HUES64 (cell line): ENCODE measurements at regions not wholly inside any gene's neighbourhood (a gene's known extent, or its start where the extent isn't known, plus 50 kb on each side); places are given as distances from the start of the nearest gene placed in this dataset.

ENCODE experiments used
- H3K27ac ChIP-seq: 2 replicates; pipeline ENCODE4 v1.7.0; 2013; ENCODE audit warnings: low read depth, low read length, inconsistent platforms
- H3K27me3 ChIP-seq: 2 replicates; pipeline ENCODE4 v1.6.1; 2013; ENCODE audit warnings: mild to moderate bottlenecking, low read length; ENCODE audit not compliant: insufficient read depth
- H3K36me3 ChIP-seq: 2 replicates; pipeline ENCODE4 v1.6.1; 2013; ENCODE audit warnings: mild to moderate bottlenecking, low read length; ENCODE audit not compliant: insufficient read depth
- H3K4me1 ChIP-seq: 2 replicates; pipeline ENCODE4 v1.6.1; 2013; ENCODE audit warnings: mild to moderate bottlenecking, low read length, moderate library complexity; ENCODE audit not compliant: insufficient read depth
- H3K4me3 ChIP-seq: 2 replicates; pipeline ENCODE4 v1.5.1; 2013; ENCODE audit warnings: mild to moderate bottlenecking, low read length, moderate library complexity
- H3K9ac ChIP-seq: 2 replicates; pipeline ENCODE4 v1.6.1; 2013; ENCODE audit warnings: mild to moderate bottlenecking, low read depth, low read length
- H3K9me3 ChIP-seq: 2 replicates; pipeline ENCODE4 v1.6.1; 2013; ENCODE audit warnings: low read depth, low read length; ENCODE audit not compliant: insufficient read depth
- WGBS: fragments of 150-250, 120-280 bp; methylation state at CpG from one replicate; pipeline ENCODE4 v1.1.7; 2013; ENCODE audit warnings: missing lambda C conversion rate; 5-methylcytosine and 5-hydroxymethylcytosine counted together

DNA sequence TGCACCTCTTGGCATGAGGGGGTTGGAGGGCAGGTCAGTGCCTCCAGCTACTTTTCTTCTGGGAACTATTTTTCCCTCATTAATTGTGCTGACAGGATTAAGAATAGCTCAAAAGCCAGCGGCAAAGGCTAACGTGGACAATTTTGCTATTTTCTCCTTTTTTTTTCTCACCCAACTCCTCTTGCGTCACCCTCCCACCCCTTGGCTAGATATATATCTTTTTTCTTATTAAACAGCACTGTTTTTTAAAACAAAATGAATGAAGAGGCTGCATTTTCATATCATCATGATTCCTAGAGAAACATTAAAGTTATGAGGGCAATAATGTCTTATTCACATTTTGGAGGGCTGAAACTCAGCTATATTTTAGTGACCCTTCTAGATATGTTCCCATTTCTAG is 251.8 kb upstream of the NFE2L3 start:
- Histone ChIP-seq H3K9ac (no peak overlapping the region), H3K4me3 (no peak overlapping the region), H3K4me1 (peaks cover under 1% of the 10 kb centered on the region; the same call in 1 of the 2 replicates), H3K9me3 (no peaks in the 10 kb centered on the region), H3K27me3 (peaks cover under 1% of the 10 kb centered on the region; the same call in 1 of the 2 replicates), H3K27ac (no peak overlapping the region), H3K36me3 (no peaks in the 10 kb centered on the region)
- 93% methylated on average over 3 of the region's 3 CpGs for WGBS

- H3K27ac ChIP-seq = no peak overlapping the region
- no peak overlapping the region for H3K4me3 ChIP-seq
- no peaks in the 10 kb centered on the region; the same call in 1 of the 2 replicates for H3K4me1 ChIP-seq
- H3K36me3 ChIP-seq = no peaks in the 10 kb centered on the region
- 94% methylated on average over 3 of the region's 3 CpGs for WGBS
- no peaks in the 10 kb centered on the region for H3K9me3 ChIP-seq
- no peaks in the 10 kb centered on the region for H3K27me3 ChIP-seq
- H3K9ac ChIP-seq = no peak overlapping the region
These were observed 251.1 kb upstream of the NFE2L3 start for GRCh38 chr7:25900877-25901276.

GRCh38 chr7:25901658-25902057 is 250.3 kb upstream of the NFE2L3 start:
- H3K4me3 ChIP-seq = no peak overlapping the region
- no peak overlapping the region for H3K27ac ChIP-seq
- WGBS = 98% methylated on average over 1 of the region's 1 CpG
- H3K9ac ChIP-seq = no peak overlapping the region
- no peaks in the 10 kb centered on the region for H3K4me1 ChIP-seq
- H3K36me3 ChIP-seq = no peaks in the 10 kb centered on the region
- no peaks in the 10 kb centered on the region for H3K27me3 ChIP-seq
- no peaks in the 10 kb centered on the region for H3K9me3 ChIP-seq

- H3K27me3 ChIP-seq = no peaks in the 10 kb centered on the region
- no peak overlapping the region for H3K9ac ChIP-seq
- no peaks in the 10 kb centered on the region for H3K9me3 ChIP-seq
- WGBS = 86% methylated on average over 3 of the region's 3 CpGs
- no peak overlapping the region for H3K27ac ChIP-seq
- no peaks in the 10 kb centered on the region for H3K4me1 ChIP-seq
- H3K4me3 ChIP-seq = no peak overlapping the region
- no peaks in the 10 kb centered on the region for H3K36me3 ChIP-seq
These were observed 246.0 kb upstream of the NFE2L3 start for GRCh38 chr7:25906003-25906402.

GRCh38 chr7:25906760-25907159 is 245.2 kb upstream of the NFE2L3 start:
- H3K27me3 ChIP-seq = no peaks in the 10 kb centered on the region
- H3K4me1 ChIP-seq = no peaks in the 10 kb centered on the region
- H3K4me3 ChIP-seq = no peak overlapping the region
- WGBS = 78% methylated on average over 5 of the region's 5 CpGs
- no peaks in the 10 kb centered on the region for H3K36me3 ChIP-seq
- no peaks in the 10 kb centered on the region for H3K9me3 ChIP-seq
- H3K27ac ChIP-seq = no peak overlapping the region
- H3K9ac ChIP-seq = no peak overlapping the region

DNA sequence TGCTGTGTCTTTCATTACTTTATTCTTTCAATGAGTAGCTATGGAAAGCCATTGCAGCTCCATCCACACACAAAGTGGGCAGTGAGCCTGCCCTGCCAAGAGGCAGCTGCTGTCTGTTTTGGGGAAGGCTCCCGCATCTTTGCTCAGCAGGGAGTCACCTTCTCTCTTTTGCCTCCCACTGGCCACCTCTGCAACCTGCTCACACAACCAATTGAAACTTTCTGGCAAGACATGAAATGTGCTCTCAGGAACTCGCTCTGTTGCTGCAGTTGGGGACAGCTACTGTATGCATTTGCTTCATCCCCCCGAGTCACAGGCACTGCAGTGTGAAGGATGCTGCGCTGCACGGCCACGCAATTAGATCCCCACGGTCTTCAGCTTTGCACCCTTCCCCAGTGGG is 244.8 kb upstream of the NFE2L3 start:
- 79% methylated on average over 7 of the region's 7 CpGs for WGBS
- H3K4me1 ChIP-seq = no peaks in the 10 kb centered on the region
- no peak overlapping the region for H3K4me3 ChIP-seq
- H3K9me3 ChIP-seq = no peaks in the 10 kb centered on the region
- H3K27ac ChIP-seq = no peak overlapping the region
- no peak overlapping the region for H3K9ac ChIP-seq
- H3K36me3 ChIP-seq = no peaks in the 10 kb centered on the region
- no peaks in the 10 kb centered on the region for H3K27me3 ChIP-seq

DNA sequence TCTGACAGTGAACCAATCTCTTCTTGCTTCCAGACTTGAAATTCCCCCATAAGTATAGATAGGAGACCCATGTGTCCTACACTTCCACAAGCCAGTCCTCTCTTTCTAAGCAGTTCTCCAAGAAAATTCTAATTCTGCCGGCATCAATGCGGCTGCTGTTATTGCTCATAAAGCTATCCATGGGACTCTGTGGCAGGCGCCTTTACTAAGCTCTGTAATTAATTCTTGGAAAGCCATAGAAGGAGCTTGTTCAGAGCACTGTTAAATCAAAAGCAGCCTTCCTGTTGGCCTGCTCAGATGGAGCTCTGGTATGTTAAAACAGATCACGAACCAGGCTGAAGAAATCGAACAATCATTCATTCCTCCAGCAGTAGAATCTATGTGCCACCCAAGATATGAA is 244.3 kb upstream of the NFE2L3 start:
- Histone ChIP-seq H3K36me3 (no peaks in the 10 kb centered on the region), H3K4me3 (no peak overlapping the region), H3K27ac (no peak overlapping the region), H3K27me3 (no peaks in the 10 kb centered on the region), H3K9me3 (no peaks in the 10 kb centered on the region), H3K4me1 (no peaks in the 10 kb centered on the region), H3K9ac (no peak overlapping the region)
- WGBS = 93% methylated on average over 5 of the region's 5 CpGs

GRCh38 chr7:25908154-25908949 is 243.6 kb upstream of the NFE2L3 start:
- Histone ChIP-seq H3K27me3 (no peaks in the 10 kb centered on the region), H3K4me3 (no peak overlapping the region), H3K27ac (no peak overlapping the region), H3K9me3 (no peaks in the 10 kb centered on the region), H3K9ac (no peak overlapping the region), H3K4me1 (no peaks in the 10 kb centered on the region), H3K36me3 (no peaks in the 10 kb centered on the region)
- 89% methylated on average over 1 of the region's 1 CpG for WGBS

GRCh38 chr7:25911738-25912607 is 240.0 kb upstream of the NFE2L3 start:
- no peak overlapping the region for H3K4me3 ChIP-seq

DNA sequence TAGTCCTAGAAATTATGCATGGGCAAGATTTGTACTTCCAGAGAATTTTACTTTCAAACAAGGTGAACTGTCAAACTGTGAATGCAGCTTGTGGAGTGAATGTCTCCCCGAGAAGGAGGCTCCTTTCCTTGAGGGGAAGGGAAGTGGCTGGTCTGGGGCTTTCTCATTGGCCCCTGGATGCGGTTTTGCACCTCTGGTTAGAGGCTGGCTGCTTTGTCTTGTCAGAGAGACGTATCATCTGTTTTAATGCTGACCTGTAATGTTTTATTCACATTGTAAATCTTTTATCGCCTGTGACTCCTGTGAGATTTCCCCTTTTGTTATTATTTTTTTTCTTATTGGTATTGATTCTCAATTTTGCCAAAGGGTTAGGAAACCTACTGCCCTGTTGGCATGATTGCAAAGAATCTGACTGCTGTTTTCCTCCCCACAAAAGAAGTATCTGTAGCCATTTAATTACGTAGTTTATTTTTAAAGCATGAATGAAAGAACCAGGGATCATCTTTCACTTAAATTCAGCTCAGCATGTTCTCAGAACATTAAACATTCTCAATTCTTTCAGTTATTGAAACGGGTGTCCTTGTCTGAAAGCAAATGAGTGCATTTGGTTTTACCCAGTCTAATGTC is 238.3 kb upstream of the NFE2L3 start:
- H3K36me3 ChIP-seq = no peaks in the 10 kb centered on the region
- no peaks in the 10 kb centered on the region for H3K9me3 ChIP-seq
- no peaks in the 10 kb centered on the region for H3K27me3 ChIP-seq
- H3K27ac ChIP-seq = no peak overlapping the region
- H3K9ac ChIP-seq = no peak overlapping the region
- WGBS = 90% methylated on average over 6 of the region's 6 CpGs
- no peaks in the 10 kb centered on the region for H3K4me1 ChIP-seq
- H3K4me3 ChIP-seq = no peak overlapping the region

More at GRCh38 chr7:25911738-25912607, 240.0 kb upstream of the NFE2L3 start:
- Histone ChIP-seq H3K36me3 (no peaks in the 10 kb centered on the region), H3K9ac (no peak overlapping the region), H3K4me1 (no peaks in the 10 kb centered on the region), H3K9me3 (no peaks in the 10 kb centered on the region), H3K27ac (no peak overlapping the region), H3K27me3 (no peaks in the 10 kb centered on the region)
- 93% methylated on average over 6 of the region's 7 CpGs for WGBS

DNA sequence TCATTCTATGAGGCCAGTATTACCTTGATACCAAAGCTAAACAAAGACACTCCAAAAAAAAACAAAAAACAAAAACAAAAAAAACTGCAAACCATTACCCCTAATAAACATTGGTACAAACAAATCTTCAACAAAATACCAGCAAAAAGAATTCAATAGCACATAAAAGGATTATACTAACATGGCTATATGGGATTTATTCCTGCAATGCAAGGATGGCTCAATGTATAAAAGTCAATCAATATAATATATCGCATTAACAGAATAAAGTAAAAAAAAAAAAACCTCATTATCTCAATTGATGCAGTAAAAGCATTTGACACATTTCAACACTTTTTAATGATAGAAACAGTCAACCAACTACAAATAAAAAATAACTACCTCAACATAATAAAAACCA is 233.3 kb upstream of the NFE2L3 start:
- H3K9ac ChIP-seq = no peak overlapping the region
- H3K9me3 ChIP-seq = no peaks in the 10 kb centered on the region
- no peak overlapping the region for H3K27ac ChIP-seq
- no peak overlapping the region for H3K4me3 ChIP-seq
- no peaks in the 10 kb centered on the region; the same call in 1 of the 2 replicates for H3K27me3 ChIP-seq
- H3K36me3 ChIP-seq = no peaks in the 10 kb centered on the region
- 100% methylated on average over 1 of the region's 1 CpG for WGBS
- H3K4me1 ChIP-seq = no peaks in the 10 kb centered on the region
